GM21390 (cell line): ENCODE measurements at regions not wholly inside any gene's neighbourhood (a gene's known extent, or its start where the extent isn't known, plus 50 kb on each side); places are given as distances from the start of the nearest gene placed in this dataset.

Source experiments
- ATAC-seq: cut with Tn5 transposase; IDR thresholded peaks from one replicate; pipeline ENCODE4 v1.9.1; 2021; ENCODE audit not compliant: unreplicated experiment

DNA sequence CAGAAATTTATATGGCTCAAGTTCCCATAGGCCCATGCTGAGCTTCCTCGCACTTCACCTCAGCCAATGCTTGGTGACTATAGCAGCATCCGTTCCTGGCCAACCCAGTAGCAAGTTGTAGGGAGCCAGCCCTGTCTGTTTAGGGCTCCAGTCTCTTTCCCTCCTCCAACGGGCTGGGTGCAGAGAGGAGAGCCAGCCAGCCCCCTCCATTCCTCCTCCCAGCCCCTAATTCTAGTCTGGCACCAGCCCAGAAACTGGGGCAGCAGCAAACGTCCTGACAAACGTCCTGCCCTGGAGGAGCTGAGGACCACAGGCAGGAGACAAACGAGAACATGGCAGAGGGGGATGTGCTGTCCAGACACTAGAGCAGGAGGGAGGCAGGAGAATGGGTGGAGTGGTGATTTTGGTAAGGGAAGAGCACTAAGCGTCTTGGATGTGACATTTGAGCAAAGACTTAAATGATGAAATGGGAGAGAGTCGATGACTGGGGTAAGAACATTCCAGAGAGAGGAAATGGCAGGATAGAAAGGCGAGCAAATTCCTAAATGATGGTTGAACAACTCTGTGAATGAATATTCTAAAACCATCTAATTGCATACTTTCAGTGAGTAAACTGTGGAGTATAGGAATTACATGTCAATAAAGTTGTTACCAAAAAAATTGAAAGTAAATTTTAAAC lies 222.5 kb upstream of the DAPK1 start:
- ATAC-seq = no peak

DNA sequence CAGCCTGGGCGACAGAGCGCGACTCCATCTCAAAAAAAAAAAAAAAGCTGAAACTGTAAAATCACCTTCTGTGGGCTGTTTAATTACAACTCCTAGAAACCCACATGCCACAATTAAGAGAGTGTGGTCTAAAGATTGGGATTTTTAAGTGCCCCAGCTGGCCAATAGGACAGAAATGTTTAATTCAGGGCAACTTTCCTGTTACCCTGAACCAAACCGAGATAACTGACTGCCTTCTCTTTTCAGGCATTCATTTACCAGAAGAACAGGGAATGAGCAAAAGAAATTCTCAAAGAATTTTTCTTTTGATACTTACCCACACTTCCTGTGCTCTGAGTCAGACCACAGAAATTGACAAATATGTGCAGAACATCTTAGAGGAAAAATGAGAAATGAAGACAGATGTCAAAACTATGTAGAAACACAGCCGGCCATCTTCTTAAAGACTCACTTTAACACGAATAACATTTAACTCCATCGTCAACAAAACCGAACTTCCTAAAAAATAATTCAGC lies 221.3 kb upstream of the DAPK1 start:
- ATAC-seq = no peak

DNA sequence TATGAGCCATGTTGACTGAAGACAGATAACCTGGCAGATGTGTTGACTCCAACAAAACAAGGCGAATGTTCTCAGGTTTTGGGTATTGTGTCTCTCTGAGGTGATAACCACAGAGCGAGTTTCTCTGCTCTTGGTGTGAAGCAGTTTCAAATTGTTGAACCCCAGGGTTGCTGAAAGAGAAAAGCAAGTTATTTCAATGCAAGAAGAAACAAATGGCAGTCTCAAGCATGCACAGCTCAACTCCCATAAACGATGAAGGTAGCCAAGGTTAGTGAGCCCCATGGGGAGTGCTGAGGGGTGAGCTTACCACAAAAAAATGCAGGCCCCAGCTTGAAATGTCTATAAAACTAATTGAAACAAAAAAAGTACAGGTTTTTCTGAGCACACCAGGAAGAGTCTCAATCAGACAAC lies 220.8 kb upstream of the DAPK1 start:
- no peak for ATAC-seq

DNA sequence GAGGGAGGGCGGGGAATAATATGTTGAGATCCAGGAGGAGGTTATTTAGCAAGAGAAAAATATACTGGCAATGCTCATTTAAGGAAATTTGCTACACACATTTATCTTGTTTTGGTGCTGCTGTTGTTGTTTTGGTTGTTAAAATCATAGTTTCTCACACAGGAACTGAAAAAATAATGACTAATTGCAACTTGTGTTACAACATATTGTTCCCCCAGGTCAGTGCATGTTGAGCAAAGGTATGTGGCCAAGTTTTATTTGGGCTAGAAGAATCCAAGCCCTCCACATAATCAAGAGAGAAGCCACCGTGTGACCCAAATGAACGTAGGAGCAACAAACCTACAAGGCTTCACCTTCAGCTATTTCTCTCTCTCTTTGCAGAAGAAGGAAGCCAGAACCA lies 220.3 kb upstream of the DAPK1 start:
- ATAC-seq = no peak

- no peak for ATAC-seq
Measured at GRCh38 chr9:87278971-87279733, 218.5 kb upstream of the DAPK1 start.

GRCh38 chr9:87280421-87280820 lies 217.2 kb upstream of the DAPK1 start:
- no peak for ATAC-seq

- ATAC-seq = no peak
Measured at GRCh38 chr9:87282538-87282937, 215.1 kb upstream of the DAPK1 start.

- ATAC-seq = no peak
Measured at GRCh38 chr9:87283585-87283984, 214.1 kb upstream of the DAPK1 start.

DNA sequence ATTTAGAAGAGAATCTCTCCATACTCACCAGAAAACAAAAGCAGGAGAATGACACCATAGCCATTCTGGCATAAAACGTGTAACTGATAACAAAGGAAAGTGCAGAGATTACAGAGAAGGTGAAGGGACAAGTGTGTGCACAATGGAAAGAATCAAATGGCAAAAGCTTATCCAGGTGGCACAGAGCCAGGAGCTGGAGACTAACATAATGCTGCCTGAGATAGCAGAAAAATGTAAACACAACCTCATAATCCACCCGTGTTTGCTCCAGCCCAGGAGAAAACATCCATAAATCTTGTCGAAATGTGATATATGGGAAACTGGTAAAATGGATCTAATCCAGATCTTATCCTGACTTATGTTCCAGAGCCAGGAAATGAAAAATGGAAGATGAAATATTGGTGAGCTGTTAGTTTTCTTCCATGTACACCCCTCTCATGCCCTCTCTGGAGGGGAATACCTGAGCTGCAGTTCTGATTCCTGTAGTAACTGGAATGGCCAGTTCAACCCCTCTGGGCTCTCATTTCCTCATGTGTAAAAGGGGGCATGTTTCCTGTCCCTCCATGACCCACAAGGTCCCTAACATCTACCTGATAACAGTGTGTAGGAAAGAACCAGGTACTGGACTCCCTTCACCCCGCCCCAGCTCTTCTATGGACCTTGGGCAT lies 212.3 kb upstream of the DAPK1 start:
- no peak for ATAC-seq

GRCh38 chr9:87286506-87286905 lies 211.2 kb upstream of the DAPK1 start:
- ATAC-seq = no peak

DNA sequence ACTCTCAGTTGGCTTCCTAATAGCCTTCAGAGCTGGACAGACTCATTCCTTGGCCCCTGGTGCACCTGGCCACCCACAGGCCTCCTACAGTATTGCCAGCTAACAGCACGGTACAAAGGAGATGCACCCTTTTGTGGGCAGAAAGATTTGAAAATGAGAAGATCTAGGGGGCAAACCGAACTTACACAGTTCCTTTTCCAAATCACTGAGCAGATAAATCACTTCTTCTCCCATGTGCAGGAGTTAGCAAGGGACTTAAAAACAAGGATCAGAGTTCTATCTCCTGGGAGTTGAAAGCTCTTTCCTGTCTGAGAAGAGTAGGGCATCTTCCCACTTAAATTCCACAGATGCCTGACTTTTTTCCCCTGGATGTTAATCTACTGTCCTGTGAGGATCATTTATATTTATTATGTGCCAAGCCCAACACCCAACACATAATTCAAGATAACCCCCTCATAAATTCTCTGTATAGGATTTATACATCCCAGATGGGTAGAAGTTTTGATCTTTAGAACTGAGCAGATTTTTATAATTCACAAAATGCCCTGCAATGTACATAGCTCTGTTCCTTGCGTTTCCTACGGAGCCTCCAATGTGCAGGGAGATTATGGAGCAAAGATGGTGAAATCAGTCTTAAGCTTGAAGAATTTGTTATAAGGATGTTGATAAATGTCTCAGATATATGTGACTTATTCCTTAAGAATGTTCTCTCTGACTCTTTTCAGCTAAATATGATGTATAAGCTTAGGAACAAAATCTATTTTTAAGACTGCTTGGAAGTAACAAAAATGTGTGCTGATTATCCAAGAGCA lies 207.2 kb upstream of the DAPK1 start:
- ATAC-seq = no peak

GRCh38 chr9:87292449-87293191 lies 205.0 kb upstream of the DAPK1 start:
- ATAC-seq = no peak

GRCh38 chr9:87294126-87294525 lies 203.5 kb upstream of the DAPK1 start:
- ATAC-seq = no peak

GRCh38 chr9:87300915-87301314 lies 196.8 kb upstream of the DAPK1 start:
- ATAC-seq = no peak

GRCh38 chr9:87301371-87301770 lies 196.3 kb upstream of the DAPK1 start:
- no peak for ATAC-seq

DNA sequence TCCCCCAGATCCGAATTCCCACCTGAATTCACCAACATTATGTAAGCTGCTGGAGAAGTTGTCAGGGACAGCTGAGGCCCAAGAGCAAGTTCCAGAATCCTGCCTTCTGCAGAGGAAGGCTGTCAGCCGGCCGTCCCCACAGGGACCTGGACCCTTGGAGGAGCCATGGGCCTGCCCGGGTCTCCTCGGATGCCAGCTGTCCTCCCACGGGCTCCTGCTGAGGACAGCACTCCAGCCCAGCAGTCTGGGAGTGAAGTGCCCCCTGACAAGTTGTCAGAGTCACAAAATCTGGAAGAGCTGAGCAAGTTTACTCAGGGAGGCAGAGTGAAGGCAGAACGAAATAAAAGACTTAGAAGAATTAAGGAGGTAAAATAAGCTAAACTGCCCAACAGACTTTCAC lies 192.5 kb upstream of the DAPK1 start:
- ATAC-seq = no peak

DNA sequence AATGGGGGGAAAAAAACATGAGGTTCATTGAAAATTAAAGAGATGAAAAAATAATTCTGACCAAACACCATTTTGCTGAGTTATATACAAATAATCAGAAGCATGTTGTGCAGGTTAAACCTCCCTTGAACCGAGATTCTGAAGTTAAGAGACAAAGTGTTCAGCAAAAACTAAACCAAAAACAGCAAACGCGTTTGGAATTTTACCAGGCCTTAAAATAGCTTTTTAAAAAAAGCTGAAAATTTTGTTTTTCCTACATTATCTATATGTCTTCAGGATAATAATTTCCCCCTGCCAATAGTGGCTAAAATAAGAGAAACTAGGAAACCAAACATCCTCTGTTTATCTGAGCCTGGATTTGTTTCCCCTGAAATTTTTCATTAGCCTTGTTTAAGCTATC lies 191.7 kb upstream of the DAPK1 start:
- ATAC-seq = no peak

GRCh38 chr9:87307848-87308247 lies 189.8 kb upstream of the DAPK1 start:
- no peak for ATAC-seq

DNA sequence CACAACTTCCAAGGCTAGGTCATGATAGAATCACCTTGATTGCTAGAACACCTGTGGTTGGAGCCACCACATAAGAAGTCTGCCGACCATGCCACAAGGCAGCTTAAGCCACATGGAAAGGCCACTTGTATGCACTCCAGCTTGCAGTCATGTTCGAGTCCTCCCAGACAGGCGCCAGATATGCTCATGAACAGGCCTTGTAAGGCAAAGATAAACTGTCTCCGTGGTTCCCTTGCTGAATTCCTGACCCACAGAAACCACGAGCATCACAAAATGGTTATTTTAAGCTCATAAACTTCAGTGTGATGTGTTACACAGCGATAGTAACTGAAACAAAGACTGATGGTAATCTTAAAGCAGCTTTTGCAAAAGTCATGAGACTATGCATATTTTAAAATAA lies 188.4 kb upstream of the DAPK1 start:
- ATAC-seq = no peak

DNA sequence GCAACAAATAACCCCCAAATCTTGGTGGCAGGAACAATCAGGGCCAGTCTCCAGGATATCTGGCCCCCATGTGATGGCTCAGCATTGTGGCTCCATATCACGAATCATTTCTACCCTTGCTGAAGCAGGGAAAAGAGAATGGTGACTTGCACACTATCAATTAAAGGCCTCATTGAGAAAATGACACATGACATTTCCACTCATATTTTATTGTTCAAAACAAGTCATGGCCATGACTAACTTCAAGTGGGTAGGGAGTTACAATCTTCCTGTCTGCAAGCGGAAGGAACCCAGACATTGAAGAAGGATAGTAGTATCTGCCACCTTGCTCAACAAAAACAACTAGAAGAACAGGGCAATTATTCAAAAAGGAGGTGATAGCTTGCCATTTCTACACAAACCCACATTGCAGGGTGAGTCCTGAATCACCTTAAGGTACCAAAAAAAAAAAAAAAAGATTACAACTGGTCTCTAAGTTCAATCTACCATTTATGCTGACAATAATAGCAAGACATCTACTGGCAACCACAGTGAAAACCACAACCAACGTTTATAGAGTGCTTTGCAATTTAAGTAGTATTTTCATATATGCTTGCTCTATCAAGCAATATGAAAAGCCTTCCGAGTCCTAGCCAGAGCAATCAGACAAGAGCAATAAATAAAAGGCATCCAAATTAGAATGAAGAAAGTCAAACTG lies 186.7 kb upstream of the DAPK1 start:
- ATAC-seq = no peak
